ENCODE measurements at regions not wholly inside any gene's neighbourhood (a gene's known extent, or its start where the extent isn't known, plus 50 kb on each side); places are given as distances from the start of the nearest gene placed in this dataset.
A peak's percentile ranks its signal among the peaks of the same experiment; 100 is the strongest.

- H3K23ac ChIP-seq (ENCODE audit: low read depth, low read length, poor library complexity) = no peak overlapping the region
- no peak overlapping the region for H4K91ac ChIP-seq (ENCODE audit: low read depth, low read length, poor library complexity)
- no peak overlapping the region for H3K4ac ChIP-seq (ENCODE audit: low read length)
- no peak overlapping the region for H3K4me2 ChIP-seq (ENCODE audit: insufficient read depth, low read length, poor library complexity, severe bottlenecking)
- H2BK12ac ChIP-seq (ENCODE audit: low read length) = no peak overlapping the region
- no peaks in the 10 kb centered on the region for H3K4me1 ChIP-seq (ENCODE audit: control insufficient read depth in 2 of 2, insufficient read depth in 1 of 2, low read depth in 1 of 2, low read length in 2 of 2)
- no peak overlapping the region for H3K14ac ChIP-seq (ENCODE audit: low read length)
- DNase-seq (ENCODE audit: low spot score) = no peak
- H3K27ac ChIP-seq (replicated peaks; ENCODE audit: low read length) = no peak overlapping the region
- no peak overlapping the region for H2AK5ac ChIP-seq (ENCODE audit: low read depth, low read length)
- WGBS, 2 donors (ENCODE audit: extremely low coverage in 2 of 2, insufficient read length in 2 of 2, insufficient replicate concordance in 1 of 2) = no CpG with 5 or more reads among the region's 5 CpGs
- no peak overlapping the region for H2AFZ ChIP-seq (ENCODE audit: low read length)
- H3K79me1 ChIP-seq (ENCODE audit: low read depth, low read length) = no peaks in the 10 kb centered on the region
- no peak overlapping the region for H3K4me3 ChIP-seq (ENCODE audit: low read length in 2 of 2)
- no peak overlapping the region for H3K18ac ChIP-seq (ENCODE audit: low read length)
- H2BK5ac ChIP-seq (ENCODE audit: low read length) = no peak overlapping the region
- no peaks in the 10 kb centered on the region for H3K36me3 ChIP-seq (replicated peaks in 1 of 2; ENCODE audit: control insufficient read depth in 2 of 2, insufficient read depth in 2 of 2, low read length in 2 of 2)
- H2BK120ac ChIP-seq (ENCODE audit: low read depth, low read length) = no peak overlapping the region
- H3K9ac ChIP-seq (ENCODE audit: low read depth, low read length, poor library complexity) = no peak overlapping the region
- no peak overlapping the region for H4K8ac ChIP-seq (ENCODE audit: low read depth, low read length)
- no peak overlapping the region for H2BK15ac ChIP-seq (ENCODE audit: low read length)
- H3K27me3 ChIP-seq (ENCODE audit: control insufficient read depth in 3 of 3, insufficient read depth in 3 of 3, low read depth in 1 of 3, low read length in 3 of 3) = no peaks in the 10 kb centered on the region
- no peaks in the 10 kb centered on the region for H3K9me3 ChIP-seq (replicated peaks in 1 of 2; ENCODE audit: control insufficient read depth in 2 of 2, insufficient read depth in 1 of 2, low read depth in 1 of 2, low read length in 2 of 2)
Measured at GRCh38 chr3:166296179-166296783, 459.1 kb upstream of the BCHE start.

- no peak overlapping the region for H3K4me3 ChIP-seq (ENCODE audit: low read length in 2 of 2)
- no peaks in the 10 kb centered on the region for H3K27me3 ChIP-seq (ENCODE audit: control insufficient read depth in 3 of 3, insufficient read depth in 3 of 3, low read depth in 1 of 3, low read length in 3 of 3)
- no peak overlapping the region for H2BK120ac ChIP-seq (ENCODE audit: low read depth, low read length)
- no peak overlapping the region for H3K27ac ChIP-seq (replicated peaks; ENCODE audit: low read length)
- no peak overlapping the region for H3K14ac ChIP-seq (ENCODE audit: low read length)
- H3K9ac ChIP-seq (ENCODE audit: low read depth, low read length, poor library complexity) = no peak overlapping the region
- no peak overlapping the region for H2BK5ac ChIP-seq (ENCODE audit: low read length)
- H2AK5ac ChIP-seq (ENCODE audit: low read depth, low read length) = no peak overlapping the region
- H4K91ac ChIP-seq (ENCODE audit: low read depth, low read length, poor library complexity) = no peak overlapping the region
- peak overlapping the region; percentile 2 for H2AFZ ChIP-seq (ENCODE audit: low read length)
- no peak overlapping the region for H3K4me2 ChIP-seq (ENCODE audit: insufficient read depth, low read length, poor library complexity, severe bottlenecking)
- H3K18ac ChIP-seq (ENCODE audit: low read length) = no peak overlapping the region
- H3K36me3 ChIP-seq (replicated peaks in 1 of 2; ENCODE audit: control insufficient read depth in 2 of 2, insufficient read depth in 2 of 2, low read length in 2 of 2) = no peaks in the 10 kb centered on the region
- DNase-seq (ENCODE audit: low spot score) = no peak
- no peak overlapping the region for H3K4ac ChIP-seq (ENCODE audit: low read length)
- H3K9me3 ChIP-seq (replicated peaks in 1 of 2; ENCODE audit: control insufficient read depth in 2 of 2, insufficient read depth in 1 of 2, low read depth in 1 of 2, low read length in 2 of 2) = no peaks in the 10 kb centered on the region
- H3K23ac ChIP-seq (ENCODE audit: low read depth, low read length, poor library complexity) = no peak overlapping the region
- WGBS, 2 donors (ENCODE audit: extremely low coverage in 2 of 2, insufficient read length in 2 of 2, insufficient replicate concordance in 1 of 2) = no CpG with 5 or more reads among the region's 5 CpGs
- no peak overlapping the region for H2BK15ac ChIP-seq (ENCODE audit: low read length)
- H4K8ac ChIP-seq (ENCODE audit: low read depth, low read length) = no peak overlapping the region
- no peaks in the 10 kb centered on the region for H3K79me1 ChIP-seq (ENCODE audit: low read depth, low read length)
- no peak overlapping the region for H2BK12ac ChIP-seq (ENCODE audit: low read length)
- no peaks in the 10 kb centered on the region for H3K4me1 ChIP-seq (ENCODE audit: control insufficient read depth in 2 of 2, insufficient read depth in 1 of 2, low read depth in 1 of 2, low read length in 2 of 2)
Measured at GRCh38 chr3:166291186-166291955, 454.1 kb upstream of the BCHE start.

- H3K36me3 ChIP-seq (replicated peaks in 1 of 2; ENCODE audit: control insufficient read depth in 2 of 2, insufficient read depth in 2 of 2, low read length in 2 of 2) = no peaks in the 10 kb centered on the region
- H3K9me3 ChIP-seq (replicated peaks in 1 of 2; ENCODE audit: control insufficient read depth in 2 of 2, insufficient read depth in 1 of 2, low read depth in 1 of 2, low read length in 2 of 2) = no peaks in the 10 kb centered on the region
- no peak overlapping the region for H2AK5ac ChIP-seq (ENCODE audit: low read depth, low read length)
- peaks cover 0 to 11% of the 10 kb centered on the region in 2 donors for H3K4me1 ChIP-seq (ENCODE audit: control insufficient read depth in 2 of 2, insufficient read depth in 1 of 2, low read depth in 1 of 2, low read length in 2 of 2)
- H3K9ac ChIP-seq (ENCODE audit: low read depth, low read length, poor library complexity) = no peak overlapping the region
- no peak overlapping the region for H4K8ac ChIP-seq (ENCODE audit: low read depth, low read length)
- no peak overlapping the region for H3K14ac ChIP-seq (ENCODE audit: low read length)
- no peak overlapping the region for H3K23ac ChIP-seq (ENCODE audit: low read depth, low read length, poor library complexity)
- peak overlapping the region; percentile 59 for H2AFZ ChIP-seq (ENCODE audit: low read length)
- no peak overlapping the region for H3K18ac ChIP-seq (ENCODE audit: low read length)
- H3K4me2 ChIP-seq (ENCODE audit: insufficient read depth, low read length, poor library complexity, severe bottlenecking) = no peak overlapping the region
- DNase-seq (ENCODE audit: low spot score) = no peak
- WGBS, 2 donors (ENCODE audit: extremely low coverage in 2 of 2, insufficient read length in 2 of 2, insufficient replicate concordance in 1 of 2) = no CpG with 5 or more reads among the region's 2 CpGs
- no peak overlapping the region for H3K27ac ChIP-seq (replicated peaks; ENCODE audit: low read length)
- no peaks in the 10 kb centered on the region for H3K79me1 ChIP-seq (ENCODE audit: low read depth, low read length)
- no peak overlapping the region for H4K91ac ChIP-seq (ENCODE audit: low read depth, low read length, poor library complexity)
- no peak overlapping the region for H3K4me3 ChIP-seq (ENCODE audit: low read length in 2 of 2)
- H3K27me3 ChIP-seq (ENCODE audit: control insufficient read depth in 3 of 3, insufficient read depth in 3 of 3, low read depth in 1 of 3, low read length in 3 of 3) = no peaks in the 10 kb centered on the region
- H3K4ac ChIP-seq (ENCODE audit: low read length) = no peak overlapping the region
- H2BK5ac ChIP-seq (ENCODE audit: low read length) = no peak overlapping the region
- H2BK15ac ChIP-seq (ENCODE audit: low read length) = no peak overlapping the region
- no peak overlapping the region for H2BK120ac ChIP-seq (ENCODE audit: low read depth, low read length)
- no peak overlapping the region for H2BK12ac ChIP-seq (ENCODE audit: low read length)
Measured at GRCh38 chr3:166285001-166285400, 447.8 kb upstream of the BCHE start.

- Histone ChIP-seq H2BK12ac (ENCODE audit: low read length) (no peak overlapping the region), H2BK120ac (ENCODE audit: low read depth, low read length) (no peak overlapping the region), H3K79me1 (ENCODE audit: low read depth, low read length) (no peaks in the 10 kb centered on the region), H2AFZ (ENCODE audit: low read length) (peak overlapping the region; percentile 74), H4K91ac (ENCODE audit: low read depth, low read length, poor library complexity) (no peak overlapping the region), H3K36me3 (replicated peaks in 1 of 2; ENCODE audit: control insufficient read depth in 2 of 2, insufficient read depth in 2 of 2, low read length in 2 of 2) (no peaks in the 10 kb centered on the region), H3K27ac (replicated peaks; ENCODE audit: low read length) (no peak overlapping the region), H3K23ac (ENCODE audit: low read depth, low read length, poor library complexity) (no peak overlapping the region), H3K9me3 (replicated peaks in 1 of 2; ENCODE audit: control insufficient read depth in 2 of 2, insufficient read depth in 1 of 2, low read depth in 1 of 2, low read length in 2 of 2) (no peaks in the 10 kb centered on the region), H3K27me3 (ENCODE audit: control insufficient read depth in 3 of 3, insufficient read depth in 3 of 3, low read depth in 1 of 3, low read length in 3 of 3) (no peaks in the 10 kb centered on the region), H3K4me3 (ENCODE audit: low read length in 2 of 2) (no peak overlapping the region), H3K4ac (ENCODE audit: low read length) (no peak overlapping the region), H3K4me1 (ENCODE audit: control insufficient read depth in 2 of 2, insufficient read depth in 1 of 2, low read depth in 1 of 2, low read length in 2 of 2) (peaks cover 0 to 11% of the 10 kb centered on the region in 2 donors), H3K9ac (ENCODE audit: low read depth, low read length, poor library complexity) (no peak overlapping the region), H2BK15ac (ENCODE audit: low read length) (no peak overlapping the region), H3K18ac (ENCODE audit: low read length) (no peak overlapping the region), H2BK5ac (ENCODE audit: low read length) (no peak overlapping the region), H3K14ac (ENCODE audit: low read length) (no peak overlapping the region), H4K8ac (ENCODE audit: low read depth, low read length) (no peak overlapping the region), H2AK5ac (ENCODE audit: low read depth, low read length) (no peak overlapping the region), H3K4me2 (ENCODE audit: insufficient read depth, low read length, poor library complexity, severe bottlenecking) (no peak overlapping the region)
- WGBS, 2 donors (ENCODE audit: extremely low coverage in 2 of 2, insufficient read length in 2 of 2, insufficient replicate concordance in 1 of 2) = no CpG with 5 or more reads among the region's 5 CpGs
- DNase-seq (ENCODE audit: low spot score) = no peak
Measured at GRCh38 chr3:166283840-166284239, 446.6 kb upstream of the BCHE start.
